T-cell (primary cell): ENCODE measurements at regions not wholly inside any gene's neighbourhood (a gene's known extent, or its start where the extent isn't known, plus 50 kb on each side); places are given as distances from the start of the nearest gene placed in this dataset.

Experiments used
- ATAC-seq, 4 experiments: fragments of 200-7000 bp in 3 of 4; fragments of 150-1000 bp in 1 of 4; cut with Tn5 transposase; replicated peaks in 1 of 4; 1 replicate in 3 of 4; 2 replicates in 1 of 4; pipeline ENCODE4 v1.10.0; 2021; ENCODE audit warnings: moderate library complexity in 3 of 4, mild to moderate bottlenecking in 2 of 4, moderate number of reproducible peaks in 1 of 4
- CTCF ChIA-PET, 2 donors: fragments of 300-600 bp; sonication (Branson Sonifier 250); formaldehyde crosslinking; loops; one replicate each; lab custom pipeline; 2022; ENCODE audit warnings: antibody characterized with exemption in 2 of 2; lab: Charles Lee
- POLR2A ChIA-PET, 2 donors: fragments of 300-600 bp; sonication (Branson Sonifier 250); formaldehyde crosslinking; loops; one replicate each; lab custom pipeline; 2022; ENCODE audit warnings: antibody characterized with exemption in 2 of 2; lab: Charles Lee
- DNase-seq, 35 experiments: peaks; one replicate each; pipeline versions ENCODE4 v3.0.0 to v3.0.0-alpha.2; 2013 to 2023
- H3K27ac ChIP-seq: one replicate; pipeline ENCODE4 v1.5.1; 2013; ENCODE audit warnings: low read length
- H3K27me3 ChIP-seq, 2 experiments: replicated peaks in 1 of 2; 1 replicate in 1 of 2; 2 replicates in 1 of 2; pipeline versions ENCODE4 v1.6.1 to v1.7.0; 2013; ENCODE audit warnings: low read length in 1 of 2, mixed read lengths in 1 of 2; ENCODE audit not compliant: control insufficient read depth in 2 of 2, insufficient read depth in 2 of 2; ENCODE audit errors: extremely low read depth in 1 of 2
- H3K36me3 ChIP-seq, 2 donors: 1 replicate in 1 of 2; 2 replicates in 1 of 2; pipeline versions ENCODE4 v1.6.1 to v1.7.0; 2013; ENCODE audit warnings: low read length in 1 of 2; ENCODE audit not compliant: control insufficient read depth in 2 of 2, insufficient read depth in 1 of 2; ENCODE audit errors: extremely low read depth in 1 of 2
- H3K4me1 ChIP-seq, 2 experiments: 1 replicate in 1 of 2; 2 replicates in 1 of 2; pipeline versions ENCODE4 v1.6.1 to v1.7.0; 2013; ENCODE audit warnings: low read length in 2 of 2, mixed read lengths in 1 of 2; ENCODE audit not compliant: insufficient read depth in 2 of 2, control insufficient read depth in 1 of 2; ENCODE audit errors: extremely low read depth in 1 of 2
- H3K4me3 ChIP-seq, 2 donors: 1 replicate in 1 of 2; 2 replicates in 1 of 2; pipeline versions ENCODE4 v1.5.1 to v1.7.0; 2013; ENCODE audit warnings: mild to moderate bottlenecking in 2 of 2, low read length in 1 of 2, moderate library complexity in 1 of 2; ENCODE audit not compliant: control insufficient read depth in 1 of 2; ENCODE audit errors: extremely low read depth in 1 of 2
- H3K9me3 ChIP-seq: 2 replicates; pipeline ENCODE4 v1.7.0; 2013
- H3K27ac Mint-ChIP-seq, 2 donors: one replicate each; pipeline ENCODE4 v1.8.0; 2020 to 2021; ENCODE audit warnings: mild to moderate bottlenecking in 2 of 2, mixed read lengths in 2 of 2
- H3K27me3 Mint-ChIP-seq, 2 donors: one replicate each; pipeline ENCODE4 v1.8.0; 2021 to 2022; ENCODE audit warnings: mixed read lengths in 2 of 2
- H3K36me3 Mint-ChIP-seq: one replicate; pipeline ENCODE4 v1.8.0; 2021; ENCODE audit warnings: mixed read lengths
- H3K4me1 Mint-ChIP-seq, 3 donors: one replicate each; pipeline ENCODE4 v1.8.0; 2020 to 2022; ENCODE audit warnings: mixed read lengths in 3 of 3, mild to moderate bottlenecking in 1 of 3
- H3K4me3 Mint-ChIP-seq, 3 donors: one replicate each; pipeline ENCODE4 v1.8.0; 2020 to 2022; ENCODE audit warnings: mild to moderate bottlenecking in 3 of 3, mixed read lengths in 3 of 3, moderate library complexity in 3 of 3
- H3K9me3 Mint-ChIP-seq, 3 donors: one replicate each; pipeline ENCODE4 v1.8.0; 2020 to 2022; ENCODE audit warnings: mixed read lengths in 3 of 3
- WGBS: methylation state at CpG from one replicate; pipeline ENCODE4 v1.1.5; 2013; ENCODE audit warnings: missing lambda C conversion rate; ENCODE audit not compliant: insufficient coverage; 5-methylcytosine and 5-hydroxymethylcytosine counted together

GRCh38 chr10:131427901-131428300, 116.4 kb upstream of the TCERG1L start:
- no peaks in the 10 kb centered on the region for H3K36me3 ChIP-seq
- 94% methylated on average over 5 of the region's 8 CpGs for whole genome bisulfite sequencing
- Mint-ChIP-seq H3K27ac (no peak overlapping the region), H3K36me3 (no peaks in the 10 kb centered on the region), H3K9me3 (no peaks in the 10 kb centered on the region), H3K27me3 (peaks cover 13 to 20% of the 10 kb centered on the region in 2 donors), H3K4me3 (no peak overlapping the region), H3K4me1 (no peaks in the 10 kb centered on the region)
- ChIA-PET CTCF (no interaction called here), POLR2A (no interaction called here)
- ATAC-seq (no peak), DNase-seq (no peak)
- no peak overlapping the region for H3K4me3 ChIP-seq
- H3K4me1 ChIP-seq = no peaks in the 10 kb centered on the region
- no peak overlapping the region for H3K27ac ChIP-seq
- H3K27me3 ChIP-seq = peaks cover 0 to 23% of the 10 kb centered on the region in 2 experiments
- no peaks in the 10 kb centered on the region for H3K9me3 ChIP-seq

- H3K9me3 ChIP-seq = no peaks in the 10 kb centered on the region
- DNase-seq = no peak
- Mint-ChIP-seq H3K36me3 (no peaks in the 10 kb centered on the region), H3K9me3 (no peaks in the 10 kb centered on the region), H3K27me3 (peaks cover 13 to 16% of the 10 kb centered on the region in 2 donors), H3K27ac (no peak overlapping the region), H3K4me3 (no peak overlapping the region), H3K4me1 (no peaks in the 10 kb centered on the region)
- no peak overlapping the region for H3K27ac ChIP-seq
- peaks cover 0 to 25% of the 10 kb centered on the region in 2 experiments for H3K27me3 ChIP-seq
- ChIA-PET CTCF (no interaction called here), POLR2A (no interaction called here)
- no peak for ATAC-seq
- H3K4me3 ChIP-seq = no peak overlapping the region
- H3K36me3 ChIP-seq = no peaks in the 10 kb centered on the region
- no peaks in the 10 kb centered on the region for H3K4me1 ChIP-seq
- WGBS = 48% methylated on average over 4 of the region's 5 CpGs
These were observed 117.6 kb upstream of the TCERG1L start for GRCh38 chr10:131429141-131429540.

DNA sequence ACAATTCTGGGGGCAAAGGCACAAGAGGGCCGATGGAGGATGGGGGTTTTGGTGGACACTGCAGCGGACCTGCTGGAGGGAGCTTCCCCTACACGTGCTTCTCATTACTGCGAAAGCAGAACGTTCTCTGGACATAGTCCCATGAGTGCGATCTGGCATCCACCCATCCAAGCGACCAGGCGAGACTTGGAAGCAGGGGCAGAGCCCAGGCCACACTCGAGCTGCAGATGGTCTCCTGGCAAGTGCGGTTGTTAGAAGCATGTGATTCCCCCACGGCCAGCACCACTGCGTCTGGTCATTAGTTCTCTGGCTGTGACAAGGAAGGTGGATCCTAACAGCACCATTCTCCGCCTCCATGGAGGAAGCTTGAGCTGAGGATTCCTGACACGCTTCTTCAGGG, 118.4 kb upstream of the TCERG1L start:
- 71% methylated on average over 12 of the region's 14 CpGs for WGBS
- no peaks in the 10 kb centered on the region for H3K36me3 Mint-ChIP-seq
- no peaks in the 10 kb centered on the region for H3K9me3 Mint-ChIP-seq
- no peak overlapping the region for H3K27ac ChIP-seq
- H3K4me1 ChIP-seq = no peaks in the 10 kb centered on the region
- H3K4me1 Mint-ChIP-seq = no peaks in the 10 kb centered on the region
- H3K4me3 ChIP-seq = no peak overlapping the region
- peaks cover 0 to 28% of the 10 kb centered on the region in 2 experiments for H3K27me3 ChIP-seq
- H3K27ac Mint-ChIP-seq = no peak overlapping the region
- ChIA-PET CTCF (no interaction called here), POLR2A (no interaction called here)
- no peak overlapping the region for H3K4me3 Mint-ChIP-seq
- no peak for ATAC-seq
- H3K36me3 ChIP-seq = no peaks in the 10 kb centered on the region
- peaks cover 13 to 14% of the 10 kb centered on the region in 2 donors for H3K27me3 Mint-ChIP-seq
- no peaks in the 10 kb centered on the region for H3K9me3 ChIP-seq
- DNase-seq = no peak

- H3K9me3 Mint-ChIP-seq = no peaks in the 10 kb centered on the region
- no peak overlapping the region for H3K4me3 ChIP-seq
- CTCF ChIA-PET = no interaction called here
These were observed 119.3 kb upstream of the TCERG1L start for GRCh38 chr10:131430716-131431412.

DNA sequence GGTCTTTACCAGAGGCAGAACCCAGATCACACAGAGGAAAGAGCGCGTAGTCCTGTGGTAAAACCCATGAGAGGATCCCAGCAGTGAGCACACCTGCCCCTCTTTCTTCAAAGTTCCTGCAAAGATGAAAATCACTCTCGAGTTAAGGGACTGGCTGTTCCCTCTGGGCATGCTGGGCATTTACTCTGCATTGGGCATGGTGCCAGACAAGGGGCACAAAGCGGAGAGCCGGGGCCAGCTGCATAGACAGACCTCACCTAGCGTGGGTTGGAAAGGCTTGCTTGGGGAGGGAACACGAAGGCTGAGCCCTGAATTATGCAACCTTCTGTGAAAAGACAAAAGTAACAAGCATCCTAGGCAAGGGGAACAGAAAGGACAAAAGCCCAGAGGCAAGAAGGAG, 120.0 kb upstream of the TCERG1L start:
- ChIA-PET CTCF (no interaction called here), POLR2A (no interaction called here)
- Mint-ChIP-seq H3K4me1 (no peaks in the 10 kb centered on the region), H3K9me3 (no peaks in the 10 kb centered on the region), H3K36me3 (no peaks in the 10 kb centered on the region), H3K27ac (no peak overlapping the region), H3K4me3 (no peak overlapping the region), H3K27me3 (peaks cover 9 to 10% of the 10 kb centered on the region in 2 donors)
- H3K9me3 ChIP-seq = no peaks in the 10 kb centered on the region
- ATAC-seq (no peak), DNase-seq (no peak)
- H3K27me3 ChIP-seq = peaks cover 0 to 22% of the 10 kb centered on the region in 2 experiments
- no peaks in the 10 kb centered on the region for H3K4me1 ChIP-seq
- no peak overlapping the region for H3K4me3 ChIP-seq
- no peak overlapping the region for H3K27ac ChIP-seq
- 58% methylated on average over 7 of the region's 7 CpGs for WGBS
- no peaks in the 10 kb centered on the region for H3K36me3 ChIP-seq

More at GRCh38 chr10:131430716-131431412, 119.3 kb upstream of the TCERG1L start:
- no peaks in the 10 kb centered on the region for H3K4me1 ChIP-seq
- no peak for DNase-seq
- H3K36me3 Mint-ChIP-seq = no peaks in the 10 kb centered on the region
- no peak for ATAC-seq
- H3K4me1 Mint-ChIP-seq = no peaks in the 10 kb centered on the region
- H3K27ac Mint-ChIP-seq = no peak overlapping the region
- 89% methylated on average over 7 of the region's 16 CpGs for WGBS
- H3K27me3 ChIP-seq = peaks cover 0 to 27% of the 10 kb centered on the region in 2 experiments
- H3K9me3 ChIP-seq = no peaks in the 10 kb centered on the region
- H3K27me3 Mint-ChIP-seq = peaks cover 9 to 11% of the 10 kb centered on the region in 2 donors
- no peak overlapping the region for H3K4me3 Mint-ChIP-seq
- no peaks in the 10 kb centered on the region for H3K36me3 ChIP-seq
- POLR2A ChIA-PET = no interaction called here
- no peak overlapping the region for H3K27ac ChIP-seq

- Mint-ChIP-seq H3K36me3 (no peaks in the 10 kb centered on the region), H3K9me3 (no peaks in the 10 kb centered on the region), H3K27ac (no peak overlapping the region), H3K4me1 (no peaks in the 10 kb centered on the region), H3K27me3 (peaks cover 9 to 10% of the 10 kb centered on the region in 2 donors), H3K4me3 (no peak overlapping the region)
- H3K36me3 ChIP-seq = no peaks in the 10 kb centered on the region
- CTCF ChIA-PET = interaction anchor here in 1 of 2 donors (0.6 kb wide), 1 partner anchor 460 kb away, joined by 4 read pairs; no protein-coding TSS in a partner anchor
- H3K27ac ChIP-seq = no peak overlapping the region
- no peaks in the 10 kb centered on the region for H3K4me1 ChIP-seq
- no peak for DNase-seq
- peaks cover 0 to 17% of the 10 kb centered on the region in 2 experiments for H3K27me3 ChIP-seq
- 80% methylated on average over 16 of the region's 16 CpGs for WGBS
- H3K4me3 ChIP-seq = no peak overlapping the region
- no peak for ATAC-seq
- no peaks in the 10 kb centered on the region for H3K9me3 ChIP-seq
- POLR2A ChIA-PET = no interaction called here
These were observed 120.6 kb upstream of the TCERG1L start for GRCh38 chr10:131431978-131432690.
